T1000 (cell line): ENCODE measurements at regions not wholly inside any gene's neighbourhood (a gene's known extent, or its start where the extent isn't known, plus 50 kb on each side); places are given as distances from the start of the nearest gene placed in this dataset.
"Not testable (repeated sequence)": the region's sequence is repeated elsewhere in the genome, so short reads cannot be mapped to it uniquely, and the experiment has no call there.

ENCODE experiments used
- DNase-seq: peaks from one replicate; lab custom pipeline; 2025; ENCODE audit warnings: mixed read lengths; lab: John Stamatoyannopoulos, UW

DNA sequence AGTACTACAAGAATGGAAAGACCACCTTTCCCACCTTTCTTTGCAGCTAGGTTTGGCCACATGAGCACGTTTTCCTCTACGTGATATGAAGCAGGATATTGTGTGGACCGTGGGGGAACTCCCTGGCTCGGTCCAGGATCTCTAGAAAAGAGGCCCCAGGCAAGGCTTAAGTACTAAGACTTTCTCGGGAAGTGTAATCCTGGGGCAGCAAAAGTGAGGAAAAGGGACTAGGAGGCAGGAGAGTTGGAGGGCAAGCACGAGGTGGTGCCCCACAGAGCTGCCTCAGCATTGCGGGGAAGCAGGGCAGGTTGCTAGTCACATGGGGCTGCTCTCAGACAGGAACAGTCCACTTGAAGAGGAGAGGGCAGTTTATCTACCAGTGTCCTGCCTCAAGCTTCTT lies 235.1 kb downstream of the GADD45G start:
- DNase-seq: no peak

DNA sequence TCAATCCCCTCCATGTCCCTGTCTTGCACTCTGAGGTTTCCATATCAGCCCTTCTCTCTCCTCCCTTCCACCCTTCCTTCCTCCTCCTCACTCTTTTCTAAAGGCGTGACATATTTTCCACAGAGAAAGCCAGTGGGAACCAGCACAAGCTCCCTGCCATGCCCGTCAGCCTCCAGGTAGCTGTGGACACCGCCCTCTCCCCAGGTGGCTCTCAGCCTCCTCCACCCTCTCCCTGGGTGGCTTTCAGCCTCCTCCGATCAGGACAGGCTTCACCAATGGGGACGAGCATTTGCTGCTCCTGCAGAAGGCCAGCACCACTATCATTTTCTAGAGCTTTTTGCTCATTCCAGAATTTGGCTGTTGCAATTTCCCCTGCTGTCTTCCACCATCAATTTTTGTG lies 236.6 kb downstream of the GADD45G start:
- DNase-seq: no peak

DNA sequence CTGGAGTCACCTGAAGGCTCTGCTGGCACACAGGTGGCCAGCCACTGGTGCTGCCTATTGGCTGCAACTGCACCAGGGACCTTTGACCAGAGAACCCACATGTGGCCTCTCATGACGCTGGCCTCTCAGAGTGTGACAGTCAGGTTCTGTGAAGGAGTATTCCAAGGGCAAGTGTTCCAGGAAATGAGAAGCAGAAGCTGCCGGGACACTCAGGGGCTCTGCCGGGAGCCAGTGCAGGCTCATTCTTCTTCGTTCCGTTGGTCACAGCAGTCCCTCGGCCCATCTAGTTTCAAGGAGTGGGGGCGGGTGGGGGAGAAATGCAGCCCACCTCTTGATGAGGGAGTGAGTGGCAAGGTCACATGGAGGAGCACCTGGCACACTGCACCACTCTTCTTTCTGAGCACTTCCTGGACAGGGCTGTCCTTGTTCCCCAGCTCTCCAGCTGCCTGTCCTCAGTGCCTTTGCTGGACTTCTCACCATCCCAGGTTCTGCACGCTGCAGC lies 237.5 kb downstream of the GADD45G start:
- DNase-seq: no peak

DNA sequence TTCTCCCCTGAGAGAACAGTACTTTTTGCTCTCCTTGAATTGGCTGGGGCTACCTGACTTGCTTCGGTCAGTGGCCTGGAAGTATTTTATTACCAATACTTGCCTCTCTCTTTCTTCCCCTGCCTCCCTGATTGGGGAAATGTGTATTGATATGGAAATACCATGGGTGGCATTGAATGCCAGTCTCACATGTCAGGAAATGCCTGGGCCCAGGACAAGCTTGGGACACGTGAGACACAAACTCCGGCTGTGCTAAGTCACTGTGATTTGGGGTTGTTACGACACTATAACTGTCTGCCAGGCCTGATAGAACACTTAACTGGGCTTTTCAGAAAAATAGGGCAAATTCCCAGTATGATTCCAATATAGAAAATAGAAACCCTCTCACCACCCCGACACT lies 238.3 kb downstream of the GADD45G start:
- DNase-seq: no peak

DNA sequence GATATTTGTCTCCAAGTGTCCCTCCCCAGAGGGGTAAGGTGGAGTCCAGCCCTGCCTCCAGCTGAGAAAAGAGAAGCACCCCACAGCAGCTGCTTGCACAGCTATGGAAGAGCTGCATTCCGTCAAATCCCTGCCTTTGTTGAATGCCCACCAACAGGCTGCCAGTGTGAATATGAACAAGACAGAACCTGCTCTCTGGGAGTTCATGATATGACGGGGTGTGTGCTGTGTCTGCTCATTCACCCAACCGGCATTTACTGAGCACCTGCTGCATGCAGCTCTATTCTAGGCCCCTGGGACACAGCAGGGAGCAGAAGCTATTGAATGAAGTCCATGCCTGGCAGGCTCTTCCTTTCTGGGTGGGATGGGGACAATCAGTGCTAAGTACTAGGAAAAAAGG lies 238.8 kb downstream of the GADD45G start:
- DNase-seq: no peak

DNA sequence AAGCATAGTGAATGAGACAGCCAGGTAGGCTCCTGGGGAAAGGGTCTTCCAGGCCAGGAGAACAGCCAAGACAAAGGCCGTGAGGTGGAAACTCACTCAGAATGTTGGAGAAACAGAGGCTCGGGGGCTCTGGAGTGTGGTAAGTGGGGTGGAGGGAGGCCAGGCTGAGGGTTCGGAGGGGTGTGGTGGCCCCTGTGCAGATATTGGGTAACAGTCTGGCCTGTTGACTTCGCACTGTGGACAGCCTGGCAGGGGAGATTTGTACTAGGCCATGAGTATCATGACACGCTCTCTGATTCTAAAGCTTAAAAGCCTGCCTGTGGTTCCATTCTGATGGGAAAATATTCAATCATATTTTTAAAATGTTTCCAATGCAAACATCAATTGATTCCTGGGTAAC lies 239.3 kb downstream of the GADD45G start:
- DNase-seq: no peak

DNA sequence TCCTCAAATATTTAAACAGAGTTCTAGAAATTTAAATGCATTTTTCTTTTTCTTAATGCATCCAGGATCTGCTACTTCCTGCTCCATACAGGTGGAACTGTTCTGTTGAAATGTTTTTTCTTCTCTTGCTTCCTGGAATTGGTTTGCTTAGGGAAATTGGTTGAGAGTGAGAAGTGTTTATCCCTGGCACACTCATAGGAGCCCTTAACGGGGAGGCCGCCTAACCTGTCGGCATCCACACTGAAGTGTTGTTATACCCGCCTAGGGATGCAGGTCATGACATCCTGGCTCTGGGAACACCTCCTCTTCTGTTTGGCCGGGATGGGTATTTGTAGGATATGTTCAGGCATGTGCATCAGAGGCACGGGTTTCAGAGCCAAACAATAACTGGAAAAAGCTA lies 239.7 kb downstream of the GADD45G start:
- DNase-seq: no peak

DNA sequence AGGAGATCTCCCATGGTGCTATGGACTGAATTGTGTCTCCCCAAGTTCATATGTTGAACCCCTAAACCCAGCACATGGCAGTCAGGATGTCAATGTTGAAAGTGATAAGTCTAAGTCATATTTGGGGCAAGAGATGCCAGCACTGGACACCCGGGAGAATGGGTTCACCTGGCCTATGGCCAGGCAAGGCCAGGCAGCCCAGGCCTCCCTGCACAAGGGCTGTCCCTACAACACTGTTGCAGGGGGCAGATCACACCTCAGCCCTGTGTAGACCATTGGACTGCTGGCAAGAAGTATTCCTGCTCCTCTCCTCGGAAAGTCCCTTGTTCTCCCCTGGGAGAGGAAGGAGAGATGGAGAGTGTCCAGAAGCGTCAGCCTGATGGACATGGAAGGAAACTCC lies 240.5 kb downstream of the GADD45G start:
- no peak for DNase-seq

DNA sequence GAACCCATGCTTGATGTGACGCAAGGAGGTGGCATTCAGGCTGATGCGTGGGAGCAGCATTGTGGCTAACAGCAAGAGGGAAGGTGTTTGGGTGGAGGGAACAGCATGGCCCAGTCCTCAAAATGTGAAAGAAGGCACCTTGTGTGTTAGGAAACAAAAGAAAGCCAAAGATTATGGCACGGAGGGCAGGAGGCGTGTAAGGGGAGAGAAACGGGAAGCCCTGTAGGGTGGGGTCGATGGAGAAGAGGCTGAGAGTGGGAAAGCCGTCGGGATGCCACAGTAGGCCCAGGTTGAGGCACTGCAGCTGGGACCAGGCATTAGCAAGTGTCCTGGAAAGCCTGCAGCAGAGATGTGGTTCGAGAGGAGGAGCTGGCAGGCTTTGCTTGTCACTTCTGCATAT lies 241.1 kb downstream of the GADD45G start:
- DNase-seq: no peak

DNA sequence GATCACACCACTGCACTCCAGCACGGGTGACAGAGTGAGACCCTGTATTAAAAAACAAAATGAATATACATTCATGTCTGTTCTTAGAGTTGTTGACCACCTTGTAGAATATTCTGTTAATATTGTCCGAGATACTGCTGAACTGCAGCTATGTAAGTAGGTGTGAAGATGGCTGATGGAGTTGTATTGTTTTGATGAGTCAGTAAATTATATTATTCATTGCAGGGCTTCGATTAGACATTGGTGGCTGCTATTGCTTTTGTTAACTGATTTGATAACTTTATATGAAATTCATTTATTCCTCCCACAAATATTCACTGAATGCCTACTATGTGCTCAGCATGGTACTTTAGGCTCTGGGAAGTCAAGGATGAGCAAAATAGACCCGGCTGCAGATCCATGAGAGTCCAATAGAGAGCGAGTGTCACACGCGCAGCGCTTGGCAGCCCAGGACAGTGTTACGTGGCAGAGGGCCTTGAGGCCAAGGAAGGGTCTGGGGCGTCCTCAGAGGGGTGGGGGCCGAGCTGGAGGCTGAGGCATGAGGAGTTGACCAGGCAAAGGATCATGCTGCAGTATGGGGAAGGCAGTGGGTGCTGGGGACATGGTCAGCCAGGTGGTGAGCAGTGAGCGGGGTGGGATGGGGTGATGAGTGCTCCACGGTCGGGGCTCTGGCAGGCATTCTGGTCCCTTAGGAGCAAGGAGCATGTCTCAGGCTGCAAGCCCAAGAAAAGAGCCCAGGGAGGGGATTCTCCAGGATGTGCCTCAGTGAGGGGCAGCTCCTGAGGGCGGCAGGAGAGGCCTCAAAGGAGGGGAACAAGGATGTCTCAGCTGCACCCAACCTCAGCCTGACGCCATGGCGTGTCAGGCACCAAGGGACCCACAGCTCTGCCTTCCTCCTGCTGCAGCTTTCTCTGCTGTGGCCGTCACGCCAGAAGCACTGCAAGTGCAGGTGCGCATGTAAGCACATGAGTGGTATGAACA lies 243.5 kb downstream of the GADD45G start:
- no peak for DNase-seq

DNA sequence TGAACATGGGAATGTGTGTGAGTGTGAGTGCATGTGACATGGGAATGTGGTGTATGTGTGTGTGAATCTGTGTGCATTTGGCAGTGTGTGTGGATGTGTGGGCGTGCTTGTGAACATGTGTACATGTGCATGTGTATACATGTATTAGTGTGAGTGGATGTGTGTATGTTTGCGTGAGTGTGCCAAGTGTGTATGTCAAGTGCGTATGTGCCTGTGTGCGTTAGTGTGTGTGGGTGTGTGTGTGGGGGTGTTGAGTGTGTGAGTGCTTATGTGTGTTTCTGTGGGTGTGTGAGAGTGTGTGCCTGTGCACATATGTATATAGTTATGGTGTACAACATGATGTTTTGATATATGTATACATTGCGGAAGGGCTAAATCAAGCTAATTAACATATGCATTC lies 244.3 kb downstream of the GADD45G start:
- DNase-seq: no peak

DNA sequence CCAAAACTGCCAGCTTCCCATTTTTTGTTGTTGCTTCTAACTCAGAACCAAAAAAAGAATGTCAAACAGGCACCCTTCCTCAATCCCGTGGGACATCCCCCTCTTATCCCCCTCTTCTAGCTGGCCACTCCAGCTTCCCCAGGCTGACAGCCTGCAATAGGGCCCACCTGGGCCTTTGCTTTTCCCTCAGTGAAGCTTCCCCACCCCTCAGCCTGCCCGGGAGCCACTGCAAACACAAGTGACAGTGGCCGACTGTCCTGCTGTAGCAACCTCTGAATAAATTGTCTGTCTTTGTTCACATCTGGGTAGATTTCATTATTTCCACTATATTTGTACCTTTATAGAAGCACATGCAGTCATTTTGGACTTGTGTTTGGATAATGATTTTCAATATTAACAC lies 245.3 kb downstream of the GADD45G start:
- no peak for DNase-seq

DNA sequence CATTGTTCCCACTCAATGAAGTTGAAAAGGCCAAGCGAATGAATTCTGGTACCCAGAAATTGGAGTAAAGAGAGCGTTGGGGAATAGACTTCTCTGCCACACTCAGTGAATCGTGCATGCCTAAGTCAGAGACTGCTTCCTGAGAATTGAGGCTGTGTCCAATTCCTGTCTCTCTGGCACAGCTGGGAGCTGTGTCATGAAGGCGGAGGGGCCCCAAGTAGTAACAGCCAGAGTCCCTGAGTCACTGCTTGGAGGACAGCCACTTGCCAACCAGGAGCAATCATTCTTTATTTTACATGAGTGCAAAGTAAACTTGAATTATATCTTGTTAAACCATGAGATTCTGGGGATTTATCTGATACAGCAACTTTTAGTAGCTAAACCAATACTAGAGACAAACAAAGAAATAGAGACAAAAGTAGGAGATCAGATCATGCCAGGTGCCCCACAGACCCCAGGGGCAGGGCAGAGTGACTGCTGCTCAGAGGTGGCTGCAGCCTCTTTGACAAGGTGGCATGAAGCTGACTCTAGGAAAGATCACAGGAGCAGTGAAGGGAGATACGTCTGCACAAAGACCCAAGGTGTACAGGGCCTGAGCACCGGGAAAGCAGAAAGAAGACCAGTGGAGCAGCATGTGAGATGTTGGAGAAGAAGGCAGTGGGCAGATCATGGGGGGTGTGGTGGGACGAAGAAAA lies 246.0 kb downstream of the GADD45G start:
- DNase-seq: no peak

DNA sequence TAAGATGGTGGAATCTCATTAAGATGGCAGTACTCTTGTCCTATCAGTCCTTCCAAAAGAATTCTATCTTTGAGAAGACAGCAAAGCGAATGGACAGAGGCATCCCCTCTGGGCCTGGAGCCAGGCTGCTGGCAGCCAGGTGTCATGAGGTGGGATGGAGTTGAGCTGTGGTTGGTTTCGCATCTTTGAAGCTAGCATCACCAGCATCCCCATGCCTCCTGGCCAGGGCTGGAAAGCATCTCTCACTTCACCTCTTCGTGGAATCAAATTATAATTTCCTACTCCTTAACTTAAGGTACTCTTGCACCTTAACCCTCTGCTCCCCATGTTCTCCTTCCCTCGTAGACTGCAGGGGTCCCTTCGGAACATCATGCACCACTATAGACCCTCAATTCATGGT lies 248.3 kb downstream of the GADD45G start:
- DNase-seq: no peak

DNA sequence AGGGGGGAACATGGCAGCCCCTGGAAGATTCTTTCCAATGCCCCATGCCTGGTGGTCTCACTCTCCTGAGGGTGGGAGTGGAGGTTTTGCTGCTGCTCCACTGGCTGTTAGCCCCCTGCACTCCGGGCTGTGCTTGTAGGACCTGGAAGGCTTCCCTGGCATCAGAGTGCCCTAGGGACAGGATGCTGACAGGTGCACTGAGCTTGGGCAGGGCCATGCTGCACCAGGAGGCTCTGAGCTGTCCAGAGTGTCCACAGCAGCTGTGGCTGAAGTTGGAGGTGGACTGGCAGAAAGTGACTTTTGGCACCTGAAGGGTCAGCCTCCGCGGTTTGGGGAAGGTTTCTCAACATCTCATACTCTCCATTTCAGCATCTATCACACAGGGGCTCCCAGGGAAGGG lies 249.1 kb downstream of the GADD45G start:
- DNase-seq: no peak

DNA sequence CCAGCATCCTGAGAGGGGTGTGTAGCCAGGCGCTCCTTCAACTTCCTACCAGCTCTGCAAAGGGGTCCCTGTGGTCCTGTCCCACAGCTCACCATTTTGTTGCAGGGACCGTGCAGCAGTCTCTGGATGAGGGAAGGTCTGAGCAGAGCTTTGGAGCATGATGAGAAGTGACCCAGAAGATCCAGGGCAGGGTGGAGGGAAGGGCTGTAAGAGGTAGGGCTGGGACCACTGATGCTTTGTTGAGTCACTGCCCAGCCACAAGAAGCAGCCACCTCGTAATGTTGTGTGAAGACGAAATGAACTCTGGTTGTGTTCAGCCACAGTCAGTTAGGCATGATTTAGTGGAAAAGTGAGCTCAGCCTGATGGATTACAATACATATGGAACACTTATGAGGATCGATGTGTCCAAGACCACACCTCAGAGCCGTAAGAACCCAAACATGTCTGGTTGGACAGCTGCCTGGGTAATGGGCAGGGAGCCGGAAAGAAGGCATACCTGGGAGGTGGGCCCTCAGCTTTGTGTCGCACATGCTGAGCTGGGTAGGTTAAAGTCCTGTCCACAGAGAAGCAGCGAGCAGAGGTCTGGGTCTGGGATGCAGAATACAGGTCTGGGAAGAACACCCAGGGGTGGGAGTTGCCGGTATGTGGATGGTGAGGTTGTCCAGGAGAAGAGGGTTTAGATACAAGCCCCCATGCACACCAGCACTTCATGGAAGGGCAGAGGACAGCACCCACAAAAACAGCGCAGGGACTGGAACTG lies 250.1 kb downstream of the GADD45G start:
- no peak for DNase-seq

DNA sequence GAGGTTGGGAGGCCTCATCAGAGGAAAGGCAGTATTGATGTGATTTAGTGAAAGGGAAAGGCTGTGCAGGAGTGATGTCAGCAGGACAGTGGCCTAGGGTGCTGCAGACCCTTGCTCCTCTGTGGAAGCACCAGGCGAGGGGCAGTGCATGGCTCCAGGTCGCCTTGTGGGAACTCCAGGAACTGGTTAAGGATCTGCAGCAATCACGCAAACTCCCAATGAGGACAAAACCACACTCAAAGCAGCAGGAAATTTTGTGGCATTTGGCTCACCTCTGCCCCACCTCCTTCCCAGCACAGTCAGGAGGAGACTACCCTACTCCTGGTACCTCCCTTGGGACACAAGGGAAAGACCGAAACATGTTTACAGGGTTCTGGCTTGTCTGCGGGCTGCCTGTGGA lies 251.5 kb downstream of the GADD45G start:
- DNase-seq: not testable (repeated sequence)

DNA sequence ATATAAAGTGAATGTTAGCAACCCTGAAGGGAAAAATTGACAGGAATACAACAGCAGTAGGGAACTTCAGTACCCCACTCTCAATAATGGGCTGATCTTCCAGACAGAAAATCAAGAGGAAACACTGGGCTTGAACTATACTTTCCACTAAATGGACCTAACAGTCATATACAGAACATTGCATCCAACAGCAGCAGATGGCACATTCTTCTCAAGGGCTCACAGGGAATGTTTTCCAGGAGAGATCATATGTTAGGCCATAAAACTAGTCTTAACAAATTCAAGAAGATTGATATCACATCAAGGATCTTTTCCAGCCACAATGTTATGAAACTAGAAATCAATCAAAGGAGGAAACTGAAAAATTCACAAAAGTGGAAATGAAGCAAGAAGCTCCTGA lies 252.1 kb downstream of the GADD45G start:
- not testable (repeated sequence) for DNase-seq

DNA sequence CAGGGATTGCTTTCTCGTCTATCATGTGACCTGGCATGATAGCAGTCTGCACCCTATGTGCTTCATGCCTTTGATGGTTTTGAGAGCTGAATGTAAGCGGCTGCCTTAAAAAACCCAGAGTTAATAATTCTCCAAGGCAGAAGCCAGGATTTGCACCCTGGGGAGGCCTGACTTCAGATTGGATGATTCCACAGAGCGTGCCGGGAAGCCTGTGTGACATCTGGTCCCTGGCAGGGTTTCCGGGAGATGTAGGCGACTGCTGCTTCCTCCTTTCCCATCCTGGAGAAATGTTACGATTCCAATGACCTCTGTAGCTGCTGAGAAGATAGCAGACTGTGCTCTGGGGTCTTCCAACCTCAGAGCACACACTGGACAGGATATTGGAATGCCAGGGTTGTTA lies 255.0 kb downstream of the GADD45G start:
- DNase-seq: not testable (repeated sequence)

DNA sequence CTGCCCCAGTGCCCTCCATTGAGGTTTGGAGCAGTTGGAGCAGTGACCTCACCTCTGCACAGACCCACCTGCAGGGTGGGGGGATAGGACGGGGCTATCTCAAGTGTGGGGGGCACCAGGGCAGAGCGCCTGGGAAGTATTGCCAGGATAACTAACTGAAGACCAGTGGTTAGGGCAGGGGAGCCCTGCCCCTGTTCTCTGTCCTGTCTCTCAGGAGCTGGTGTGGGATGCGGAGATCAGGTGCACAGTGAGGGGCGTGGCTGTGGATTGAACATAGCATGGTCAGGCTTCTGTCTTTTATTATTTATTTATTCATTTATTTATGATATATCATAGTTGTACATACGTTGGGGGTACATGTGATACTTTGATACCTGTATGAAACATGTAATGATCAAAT lies 256.6 kb downstream of the GADD45G start:
- not testable (repeated sequence) for DNase-seq

DNA sequence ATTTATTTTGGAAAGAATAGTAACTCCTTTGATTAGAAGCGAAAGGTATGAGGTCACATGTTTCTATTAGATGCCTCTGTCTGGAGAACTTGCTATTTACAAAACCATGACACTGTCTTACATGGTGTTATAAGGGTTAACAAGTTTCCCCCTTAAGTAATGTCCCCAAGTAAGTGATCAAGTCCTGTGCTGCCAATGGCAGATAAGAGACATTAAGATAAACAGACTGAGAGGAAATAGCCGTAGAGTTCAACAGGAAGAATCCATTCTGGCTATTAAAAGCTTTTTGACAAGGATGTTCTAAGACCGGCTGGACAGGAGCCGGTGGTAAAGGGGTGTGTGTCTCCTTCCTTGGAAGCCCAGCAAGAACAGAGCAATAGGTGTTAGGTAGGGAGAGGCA lies 257.5 kb downstream of the GADD45G start:
- DNase-seq: no peak

DNA sequence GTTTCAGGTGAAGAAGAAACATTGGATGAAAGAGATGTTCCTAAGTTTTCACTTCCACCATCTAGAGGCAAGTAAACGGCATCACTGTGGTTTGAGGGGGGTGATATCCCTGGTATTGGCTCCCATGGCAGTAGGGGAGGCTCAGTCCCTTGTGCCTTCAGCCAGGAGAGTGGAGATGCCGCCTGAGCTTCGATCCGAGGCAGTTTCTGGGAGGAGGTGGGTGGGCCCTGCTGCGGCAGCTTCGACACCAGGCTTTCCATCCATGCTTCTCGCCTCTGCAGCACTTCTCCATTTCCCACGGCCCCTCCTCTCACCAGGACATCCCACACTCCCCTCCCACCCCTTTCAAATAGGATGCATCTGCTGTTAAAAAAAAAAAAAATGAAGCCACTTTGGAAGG lies 258.3 kb downstream of the GADD45G start:
- no peak for DNase-seq
